Activated T-cell treated with anti-CD3 and anti-CD28 coated beads, Interleukin-2, amount 50 U/mL, for 24 hours (primary cell): ENCODE measurements at regions not wholly inside any gene's neighbourhood (a gene's known extent, or its start where the extent isn't known, plus 50 kb on each side); places are given as distances from the start of the nearest gene placed in this dataset.
"Not testable (repeated sequence)": the region's sequence is repeated elsewhere in the genome, so short reads cannot be mapped to it uniquely, and the experiment has no call there.

ENCODE experiments used
- DNase-seq: peaks from one replicate; pipeline ENCODE4 v3.0.0-alpha.2; 2020
- H3K27ac Mint-ChIP-seq: 2 replicates; pipeline ENCODE4 v1.8.0; 2020; ENCODE audit warnings: mild to moderate bottlenecking, mixed read lengths
- H3K27me3 Mint-ChIP-seq: 2 replicates; pipeline ENCODE4 v1.8.0; 2020; ENCODE audit warnings: mixed read lengths
- H3K36me3 Mint-ChIP-seq: 2 replicates; pipeline ENCODE4 v1.8.0; 2020; ENCODE audit warnings: low read depth, mixed read lengths
- H3K4me1 Mint-ChIP-seq: 2 replicates; pipeline ENCODE4 v1.8.0; 2020; ENCODE audit warnings: low read depth, mixed read lengths
- H3K4me3 Mint-ChIP-seq: 2 replicates; pipeline ENCODE4 v1.8.0; 2020; ENCODE audit warnings: mild to moderate bottlenecking, moderate library complexity, mixed read lengths
- H3K9me3 Mint-ChIP-seq: 2 replicates; pipeline ENCODE4 v1.8.0; 2020; ENCODE audit warnings: mixed read lengths

DNA sequence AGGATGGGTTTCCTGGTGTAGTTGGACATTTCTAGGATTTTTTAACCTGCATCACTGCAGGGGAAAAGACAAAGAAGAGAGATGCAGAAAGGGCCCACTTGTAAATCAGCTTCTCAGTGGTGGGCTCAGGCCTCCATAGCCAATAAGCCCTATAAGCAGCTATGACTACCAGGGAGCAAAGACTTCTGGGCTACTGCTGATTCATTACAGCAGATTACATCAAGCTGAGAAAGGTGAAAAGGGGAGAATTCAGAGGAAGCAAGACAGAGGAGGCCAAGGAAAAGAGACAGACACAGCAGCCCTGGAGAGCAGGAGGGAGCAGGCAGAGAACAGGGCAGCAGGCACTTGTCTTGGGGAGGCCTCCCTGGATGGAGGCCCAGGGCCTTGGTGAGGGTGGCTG, 95.2 kb downstream of the KCNA5 start:
- no peak for DNase-seq
- no peaks in the 10 kb centered on the region for H3K4me1 Mint-ChIP-seq
- no peaks in the 10 kb centered on the region for H3K9me3 Mint-ChIP-seq
- H3K36me3 Mint-ChIP-seq, result no peaks in the 10 kb centered on the region
- H3K27ac Mint-ChIP-seq, result no peak overlapping the region
- no peak overlapping the region for H3K4me3 Mint-ChIP-seq
- peaks cover 40% of the 10 kb centered on the region for H3K27me3 Mint-ChIP-seq

DNA sequence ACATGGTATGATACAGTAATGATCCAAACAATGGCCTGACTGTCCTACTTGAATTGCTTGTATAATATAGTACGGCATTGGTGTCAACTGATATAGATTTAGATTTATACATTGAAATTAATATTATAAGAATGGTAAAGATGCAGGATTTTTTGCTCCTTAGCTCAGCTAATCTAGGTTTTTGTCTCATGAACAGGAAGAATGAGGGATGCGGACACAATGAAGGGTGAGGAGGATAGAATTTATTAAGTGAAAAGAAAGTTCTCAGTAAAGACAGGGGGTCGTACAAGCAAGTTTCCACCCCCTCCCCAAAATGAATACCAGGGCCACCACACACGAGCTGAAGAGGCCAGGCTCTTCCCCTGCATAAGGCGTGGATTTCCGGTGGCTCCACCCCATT, 96.1 kb downstream of the KCNA5 start:
- no peak for DNase-seq
- Mint-ChIP-seq H3K4me1 (no peaks in the 10 kb centered on the region), H3K27me3 (peaks cover 33% of the 10 kb centered on the region), H3K36me3 (no peaks in the 10 kb centered on the region), H3K27ac (no peak overlapping the region), H3K4me3 (no peak overlapping the region), H3K9me3 (no peaks in the 10 kb centered on the region)

DNA sequence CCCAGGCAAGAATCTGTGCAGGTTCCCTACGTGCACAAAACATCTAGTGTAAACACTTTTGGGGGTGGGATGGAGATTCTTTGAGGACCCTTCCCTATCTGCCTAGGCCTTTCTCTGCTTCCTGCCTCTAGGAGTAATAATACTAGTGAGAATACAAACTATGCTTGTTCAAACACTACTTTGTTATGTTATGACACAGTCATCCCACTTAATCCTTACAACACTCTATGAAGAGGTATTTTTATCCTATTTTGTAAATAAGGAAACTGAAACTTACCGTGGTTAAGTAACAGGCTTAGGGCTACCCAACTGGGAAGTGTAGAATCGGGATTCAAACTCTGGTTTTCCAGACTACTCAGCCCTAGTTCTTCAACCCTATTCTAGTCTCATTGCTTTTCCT, 96.5 kb downstream of the KCNA5 start:
- Mint-ChIP-seq H3K4me3 (no peak overlapping the region), H3K9me3 (no peaks in the 10 kb centered on the region), H3K27ac (no peak overlapping the region), H3K27me3 (peaks cover 29% of the 10 kb centered on the region), H3K4me1 (no peaks in the 10 kb centered on the region), H3K36me3 (no peaks in the 10 kb centered on the region)
- no peak for DNase-seq

DNA sequence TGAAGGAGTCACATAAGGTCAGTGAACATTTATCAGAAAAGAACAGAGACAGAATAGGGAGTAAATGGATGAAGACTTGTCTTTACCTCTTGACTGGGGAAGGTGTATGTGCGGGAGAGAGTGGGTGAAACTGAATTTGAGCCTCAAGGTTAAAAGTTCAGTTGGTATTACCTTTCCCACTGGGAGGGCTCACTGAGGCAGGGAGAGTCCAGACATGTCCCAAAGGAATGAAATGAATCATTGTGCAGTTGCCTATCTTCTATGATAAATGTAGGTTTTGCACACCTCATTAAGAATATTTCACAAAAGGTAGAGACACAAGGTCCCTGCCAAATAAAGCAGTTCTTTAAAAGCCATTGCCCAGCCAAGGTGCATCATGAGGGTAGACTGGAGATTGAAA, 105.2 kb downstream of the KCNA5 start:
- no peak for DNase-seq
- no peaks in the 10 kb centered on the region for H3K36me3 Mint-ChIP-seq

DNA sequence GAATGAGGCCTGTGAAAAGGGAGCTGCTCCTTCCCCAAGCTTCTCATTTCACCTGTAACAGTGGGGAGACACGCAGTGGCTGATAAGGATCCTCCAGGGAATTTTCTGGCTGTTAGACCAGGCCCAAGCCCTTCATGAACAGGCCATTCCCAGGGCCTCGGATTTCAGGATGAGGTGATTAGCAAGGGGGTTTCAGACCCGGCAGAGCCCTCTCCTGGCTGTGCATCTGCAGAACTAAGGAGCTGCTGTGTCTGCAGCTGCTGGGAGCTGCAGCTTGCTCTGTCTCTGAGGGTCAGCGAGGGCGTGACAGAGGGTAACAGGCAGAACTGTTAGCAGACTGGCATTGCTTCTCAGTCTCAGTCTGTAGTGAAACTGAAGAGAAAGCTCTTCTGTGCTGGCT, 110.4 kb downstream of the KCNA5 start:
- Mint-ChIP-seq H3K27ac (no peak overlapping the region), H3K36me3 (no peaks in the 10 kb centered on the region), H3K27me3 (peaks cover 25% of the 10 kb centered on the region), H3K4me3 (no peak overlapping the region), H3K9me3 (no peaks in the 10 kb centered on the region), H3K4me1 (no peaks in the 10 kb centered on the region)
- DNase-seq, result no peak

More for the DNA sequence above, 105.2 kb downstream of the KCNA5 start:
- Mint-ChIP-seq H3K27ac (no peak overlapping the region), H3K4me3 (no peak overlapping the region), H3K4me1 (no peaks in the 10 kb centered on the region), H3K27me3 (peaks cover 16% of the 10 kb centered on the region), H3K9me3 (no peaks in the 10 kb centered on the region)

DNA sequence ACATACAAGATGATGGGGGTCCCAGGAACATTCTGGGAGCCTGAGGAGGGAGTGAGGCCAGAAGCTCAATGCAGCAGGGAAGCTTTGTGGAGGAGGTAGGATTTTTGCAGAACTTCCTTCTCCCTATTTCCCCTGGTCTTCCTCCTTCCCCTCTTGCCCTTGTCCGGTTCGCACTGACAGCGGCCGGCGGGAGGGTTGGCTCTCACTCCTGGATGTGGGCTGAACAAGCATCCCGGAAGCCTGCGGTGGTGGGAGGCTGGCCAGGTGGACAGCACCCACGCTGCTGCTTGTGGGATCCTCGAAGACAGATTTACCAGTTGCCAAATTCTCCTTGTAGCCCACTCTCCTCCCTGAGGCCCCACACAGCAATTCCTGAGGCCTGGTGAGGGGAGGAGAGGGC, 112.2 kb downstream of the KCNA5 start:
- no peak overlapping the region for H3K4me3 Mint-ChIP-seq
- peaks cover 32% of the 10 kb centered on the region for H3K27me3 Mint-ChIP-seq
- no peaks in the 10 kb centered on the region for H3K36me3 Mint-ChIP-seq
- H3K4me1 Mint-ChIP-seq, result no peaks in the 10 kb centered on the region
- no peak for DNase-seq
- H3K9me3 Mint-ChIP-seq, result no peaks in the 10 kb centered on the region
- no peak overlapping the region for H3K27ac Mint-ChIP-seq

DNA sequence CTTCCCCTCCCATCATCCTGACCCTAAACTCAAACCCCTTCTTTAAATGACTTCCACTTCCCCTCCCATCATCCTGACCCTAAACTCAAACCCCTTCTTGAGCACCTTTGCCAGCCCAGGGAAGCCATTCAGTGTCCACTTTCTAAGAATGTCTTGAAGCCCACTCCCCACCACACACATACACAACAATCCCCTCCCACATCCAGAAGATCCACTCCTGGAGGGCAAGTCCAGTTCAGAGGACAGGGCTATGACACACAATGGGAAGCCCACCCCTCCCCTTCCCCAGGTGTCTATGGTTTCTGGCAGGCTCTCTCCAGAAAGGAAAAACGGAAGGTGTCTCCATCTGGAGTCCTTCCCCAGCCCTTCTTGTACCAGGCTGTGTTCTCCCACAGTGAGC, 117.1 kb downstream of the KCNA5 start:
- H3K36me3 Mint-ChIP-seq, result no peaks in the 10 kb centered on the region
- DNase-seq, result no peak
- H3K9me3 Mint-ChIP-seq, result no peaks in the 10 kb centered on the region
- H3K4me1 Mint-ChIP-seq, result no peaks in the 10 kb centered on the region
- no peak overlapping the region for H3K27ac Mint-ChIP-seq
- no peak overlapping the region for H3K4me3 Mint-ChIP-seq
- H3K27me3 Mint-ChIP-seq, result peaks cover 24% of the 10 kb centered on the region

DNA sequence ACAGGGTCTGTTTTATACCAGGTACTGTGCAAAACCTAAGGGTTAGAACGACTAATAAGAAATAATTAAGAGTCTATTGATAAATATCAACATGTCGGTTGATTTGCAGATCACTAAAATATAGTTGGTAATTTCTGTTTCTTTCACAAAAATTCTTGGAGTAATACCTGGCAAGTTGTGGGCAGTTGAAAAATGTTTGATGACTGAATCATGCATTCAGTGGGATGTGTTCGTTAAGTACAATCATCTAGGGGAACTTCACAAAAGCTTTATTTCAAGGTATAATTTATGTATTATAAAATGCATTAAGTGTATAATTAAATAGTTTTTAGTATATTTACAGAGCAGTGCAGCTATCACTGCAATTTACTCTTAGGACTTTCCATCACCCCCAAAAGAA, 120.0 kb downstream of the KCNA5 start:
- no peak overlapping the region for H3K27ac Mint-ChIP-seq
- no peak overlapping the region for H3K4me3 Mint-ChIP-seq
- DNase-seq, result no peak
- H3K4me1 Mint-ChIP-seq, result no peaks in the 10 kb centered on the region
- peaks cover 17% of the 10 kb centered on the region for H3K27me3 Mint-ChIP-seq
- no peaks in the 10 kb centered on the region for H3K36me3 Mint-ChIP-seq
- H3K9me3 Mint-ChIP-seq, result no peaks in the 10 kb centered on the region

DNA sequence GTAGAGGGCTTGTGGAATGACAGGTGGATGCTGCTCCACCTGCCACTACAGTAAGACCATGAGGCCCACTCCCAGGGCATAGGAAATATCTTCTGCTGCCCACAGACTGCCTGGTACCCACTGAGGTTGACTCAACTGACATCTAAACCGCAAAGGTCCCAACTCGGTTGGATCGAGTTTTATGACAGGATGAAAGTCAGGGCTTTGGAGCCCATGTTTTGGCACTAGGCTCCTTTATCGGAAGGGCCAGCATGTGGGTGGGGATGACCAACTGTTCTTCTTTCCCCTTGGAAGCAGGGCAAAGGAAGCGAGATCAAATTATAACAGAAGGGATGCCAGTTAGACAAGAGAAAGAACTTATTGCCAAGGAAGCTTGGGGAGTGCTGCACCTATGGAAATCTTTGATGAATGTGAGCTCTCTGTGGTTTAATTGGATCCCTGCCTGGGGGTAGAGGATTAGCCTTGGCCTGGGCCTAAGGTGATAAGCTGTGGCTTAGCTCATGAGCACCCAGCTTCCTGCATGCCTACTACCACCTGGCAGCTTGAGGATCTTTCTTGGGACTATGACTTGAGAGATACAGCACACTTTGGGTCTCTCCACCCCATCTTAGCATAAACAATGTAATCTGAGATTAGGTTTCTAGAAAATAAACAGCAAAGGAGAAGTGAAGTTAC, 121.8 kb downstream of the KCNA5 start:
- Mint-ChIP-seq H3K9me3 (no peaks in the 10 kb centered on the region), H3K36me3 (no peaks in the 10 kb centered on the region), H3K4me1 (no peaks in the 10 kb centered on the region), H3K4me3 (no peak overlapping the region), H3K27ac (no peak overlapping the region), H3K27me3 (peaks cover 15% of the 10 kb centered on the region)
- no peak for DNase-seq

DNA sequence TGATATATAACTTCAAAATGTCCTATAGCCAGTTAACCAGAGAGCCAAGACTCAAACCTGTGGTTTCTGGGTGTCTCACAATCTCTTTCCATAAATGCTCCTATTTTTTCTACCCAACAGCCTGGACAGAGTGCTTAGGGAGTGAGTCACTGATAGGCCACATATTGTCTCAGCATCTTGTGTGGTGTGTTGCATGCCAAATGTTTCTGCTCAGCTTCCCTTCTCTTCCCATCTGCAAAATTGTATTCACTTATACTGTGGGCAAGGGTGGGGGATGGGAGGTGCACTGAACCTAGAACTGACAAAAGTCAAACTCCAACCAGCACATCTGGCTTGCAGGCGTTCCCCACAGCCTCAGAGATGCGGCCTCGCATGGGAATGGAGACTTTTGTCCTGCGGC, 123.3 kb downstream of the KCNA5 start:
- no peak for DNase-seq
- H3K4me1 Mint-ChIP-seq, result no peaks in the 10 kb centered on the region
- H3K9me3 Mint-ChIP-seq, result no peaks in the 10 kb centered on the region

DNA sequence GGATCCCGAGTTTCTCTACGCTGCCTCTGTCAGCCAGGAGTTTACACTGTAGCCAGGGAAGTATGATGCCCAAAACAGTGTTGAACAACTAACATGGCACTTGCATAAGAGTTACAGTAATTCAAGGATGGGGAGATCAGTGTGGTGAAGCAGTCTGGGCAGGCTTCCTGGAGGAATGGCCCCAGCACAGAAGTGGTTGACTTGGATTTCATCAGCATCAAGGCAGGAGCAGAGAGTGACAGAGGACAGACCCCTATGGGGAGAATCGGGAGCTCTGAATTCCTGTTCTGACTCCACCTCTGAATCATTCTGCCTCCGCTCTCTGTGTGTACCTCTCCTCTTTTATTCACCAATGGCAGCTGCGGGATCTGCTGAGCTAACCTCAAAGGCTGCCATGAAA, 124.5 kb downstream of the KCNA5 start:
- H3K4me1 Mint-ChIP-seq, result no peaks in the 10 kb centered on the region
- no peaks in the 10 kb centered on the region for H3K9me3 Mint-ChIP-seq
- no peak for DNase-seq
- H3K27ac Mint-ChIP-seq, result no peak overlapping the region
- no peak overlapping the region for H3K4me3 Mint-ChIP-seq
- no peaks in the 10 kb centered on the region for H3K36me3 Mint-ChIP-seq
- H3K27me3 Mint-ChIP-seq, result peaks cover 7% of the 10 kb centered on the region

More for the DNA sequence above, 123.3 kb downstream of the KCNA5 start:
- Mint-ChIP-seq H3K36me3 (no peaks in the 10 kb centered on the region), H3K27me3 (peaks cover 4% of the 10 kb centered on the region), H3K4me3 (no peak overlapping the region), H3K27ac (no peak overlapping the region)

DNA sequence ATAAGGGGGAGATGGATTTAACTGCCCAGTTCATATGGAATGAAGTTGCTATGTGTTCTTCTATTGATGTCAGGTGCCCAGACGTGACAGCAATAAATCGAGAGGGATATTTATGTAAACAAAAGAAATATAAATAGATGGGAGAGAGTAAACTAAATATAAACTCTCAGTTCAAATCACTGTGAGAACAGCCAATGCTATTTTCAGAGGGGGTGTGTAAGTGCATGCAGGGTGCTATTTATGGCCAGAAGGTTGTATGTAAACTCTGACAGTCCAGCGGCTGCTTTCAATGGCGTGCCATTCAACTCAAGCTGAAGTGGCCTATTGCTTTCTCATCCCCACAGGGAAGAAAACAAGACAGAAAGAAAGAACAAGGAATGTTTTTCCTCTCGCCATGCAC, 127.2 kb downstream of the KCNA5 start:
- no peaks in the 10 kb centered on the region for H3K9me3 Mint-ChIP-seq
- H3K36me3 Mint-ChIP-seq, result no peaks in the 10 kb centered on the region
- no peak for DNase-seq
- peaks cover 8% of the 10 kb centered on the region for H3K27me3 Mint-ChIP-seq
- H3K4me1 Mint-ChIP-seq, result no peaks in the 10 kb centered on the region
- H3K4me3 Mint-ChIP-seq, result no peak overlapping the region
- no peak overlapping the region for H3K27ac Mint-ChIP-seq

DNA sequence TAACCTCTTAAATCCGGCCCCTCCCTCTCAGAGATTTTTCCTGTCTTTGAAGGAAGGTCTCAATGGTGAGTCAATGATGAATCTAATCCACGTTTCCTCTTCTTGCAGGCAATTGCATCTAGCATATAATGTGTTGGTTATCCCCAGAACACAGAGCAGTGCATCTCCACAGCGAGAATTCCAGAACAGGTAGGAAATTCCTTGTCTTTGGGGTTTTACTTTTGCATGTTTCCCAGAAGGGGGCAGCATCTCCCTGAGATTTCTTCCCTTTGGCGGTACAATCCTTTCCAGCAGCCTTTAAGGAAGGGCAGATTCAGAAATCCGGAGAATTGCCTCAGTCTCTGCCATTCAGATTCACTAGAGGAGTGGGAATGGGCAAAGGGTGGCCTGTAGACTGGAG, 128.0 kb downstream of the KCNA5 start:
- H3K36me3 Mint-ChIP-seq, result no peaks in the 10 kb centered on the region
- H3K27ac Mint-ChIP-seq, result no peak overlapping the region
- H3K9me3 Mint-ChIP-seq, result no peaks in the 10 kb centered on the region
- H3K27me3 Mint-ChIP-seq, result peaks cover 8% of the 10 kb centered on the region
- no peaks in the 10 kb centered on the region for H3K4me1 Mint-ChIP-seq
- DNase-seq, result no peak
- no peak overlapping the region for H3K4me3 Mint-ChIP-seq

DNA sequence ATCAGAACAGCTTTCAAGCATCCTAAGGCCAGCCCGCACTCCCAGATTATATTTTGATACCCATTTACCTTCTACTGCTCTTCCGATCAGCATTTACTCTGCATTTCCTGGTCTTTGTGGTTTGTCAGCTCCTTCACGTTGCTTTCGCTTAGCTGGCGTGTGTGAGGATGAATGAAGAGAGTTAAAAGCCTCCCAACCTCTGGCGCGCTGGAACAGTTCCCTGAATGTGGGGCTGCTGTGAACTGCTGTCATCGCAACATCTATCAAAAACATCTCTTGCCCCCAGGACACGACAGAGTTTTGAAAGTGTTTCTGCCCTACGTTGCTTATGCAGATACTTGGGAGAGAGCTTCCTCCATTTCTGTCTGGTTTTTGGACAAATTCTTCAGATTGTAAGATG, 129.2 kb downstream of the KCNA5 start:
- Mint-ChIP-seq H3K27me3 (peaks cover 8% of the 10 kb centered on the region), H3K27ac (no peak overlapping the region), H3K4me3 (no peak overlapping the region), H3K9me3 (no peaks in the 10 kb centered on the region), H3K36me3 (no peaks in the 10 kb centered on the region), H3K4me1 (no peaks in the 10 kb centered on the region)
- no peak for DNase-seq

DNA sequence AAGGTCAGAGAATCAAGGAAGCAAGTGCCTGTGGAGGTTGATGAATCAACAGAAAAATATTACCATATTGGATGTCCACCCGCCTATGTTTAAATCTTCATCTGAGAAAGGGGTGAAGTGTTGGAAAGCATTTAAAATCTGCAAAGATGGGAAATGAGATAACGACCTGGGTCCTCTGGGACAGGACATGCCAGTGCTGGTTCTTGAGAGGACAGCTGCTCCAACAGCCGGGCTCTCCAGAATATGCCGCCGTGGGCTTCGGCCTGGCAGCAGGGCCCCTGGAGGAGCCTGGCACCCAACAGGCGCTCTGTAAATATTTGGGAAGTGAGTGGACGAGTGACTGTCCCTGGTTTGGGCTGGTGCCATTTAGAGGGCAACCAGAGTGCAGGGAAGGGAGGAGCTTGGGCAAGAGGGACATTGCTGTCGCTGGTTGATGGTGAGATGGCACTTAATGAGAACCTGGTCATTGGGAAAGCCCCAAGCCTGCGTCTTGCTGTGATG, 129.9 kb downstream of the KCNA5 start:
- no peak for DNase-seq
- Mint-ChIP-seq H3K9me3 (no peaks in the 10 kb centered on the region), H3K27me3 (peaks cover 8% of the 10 kb centered on the region), H3K4me1 (no peaks in the 10 kb centered on the region), H3K27ac (no peak overlapping the region), H3K36me3 (no peaks in the 10 kb centered on the region), H3K4me3 (no peak overlapping the region)

DNA sequence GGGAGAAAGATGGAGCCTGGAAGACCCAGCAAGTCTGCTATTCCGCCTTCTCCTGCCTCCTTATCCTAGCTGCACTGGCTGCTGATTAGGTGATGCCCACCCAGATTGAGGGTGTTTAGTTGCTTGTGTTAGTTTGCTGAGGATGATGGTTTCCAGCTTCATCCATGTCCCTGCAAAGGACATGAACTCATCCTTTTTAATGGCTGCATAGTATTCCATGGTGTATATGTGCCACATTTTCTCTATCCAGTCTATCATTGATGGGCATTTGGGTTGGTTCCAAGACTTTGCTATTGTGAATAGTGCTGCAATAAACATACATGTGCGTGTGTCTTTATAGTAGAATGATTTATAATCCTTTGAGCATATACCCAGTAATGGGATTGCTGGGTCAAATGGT, 131.7 kb downstream of the KCNA5 start:
- not testable (repeated sequence) for H3K4me3 Mint-ChIP-seq, DNase-seq, H3K36me3 Mint-ChIP-seq, H3K27me3 Mint-ChIP-seq, H3K9me3 Mint-ChIP-seq, H3K4me1 Mint-ChIP-seq, H3K27ac Mint-ChIP-seq
